ENCODE measurements at regions not wholly inside any gene's neighbourhood (a gene's known extent, or its start where the extent isn't known, plus 50 kb on each side); places are given as distances from the start of the nearest gene placed in this dataset.

GRCh38 chr3:154743418-154743817 lies 313.4 kb upstream of the GPR149 start:
- H3K27ac ChIP-seq (ENCODE audit: low read depth in 1 of 2, low read length in 1 of 2): no peak overlapping the region
- DNase-seq: no peak
- H3K27me3 ChIP-seq (ENCODE audit: control insufficient read depth in 3 of 3, insufficient read depth in 3 of 3, low read length in 2 of 3): no peaks in the 10 kb centered on the region
- H3K9me3 ChIP-seq (ENCODE audit: control insufficient read depth in 4 of 4, insufficient read depth in 3 of 4, low read length in 3 of 4): no peaks in the 10 kb centered on the region
- no peak overlapping the region for H3K9ac ChIP-seq (ENCODE audit: insufficient read depth in 1 of 2, low read length in 2 of 2)
- H3K4me1 ChIP-seq (ENCODE audit: control insufficient read depth in 5 of 5, insufficient read depth in 5 of 5, low read length in 5 of 5): no peaks in the 10 kb centered on the region
- no peak for ATAC-seq (ENCODE audit: insufficient read depth, low FRiP score)
- H3K36me3 ChIP-seq (ENCODE audit: control insufficient read depth in 4 of 4, insufficient read depth in 4 of 4, low read length in 4 of 4): no peaks in the 10 kb centered on the region
- H3K4me3 ChIP-seq: no peak overlapping the region
- TF ChIP-seq CTCF (IDR thresholded peaks at IDR 0.05; ENCODE audit: control extremely low read depth, extremely low read depth): no peak

DNA sequence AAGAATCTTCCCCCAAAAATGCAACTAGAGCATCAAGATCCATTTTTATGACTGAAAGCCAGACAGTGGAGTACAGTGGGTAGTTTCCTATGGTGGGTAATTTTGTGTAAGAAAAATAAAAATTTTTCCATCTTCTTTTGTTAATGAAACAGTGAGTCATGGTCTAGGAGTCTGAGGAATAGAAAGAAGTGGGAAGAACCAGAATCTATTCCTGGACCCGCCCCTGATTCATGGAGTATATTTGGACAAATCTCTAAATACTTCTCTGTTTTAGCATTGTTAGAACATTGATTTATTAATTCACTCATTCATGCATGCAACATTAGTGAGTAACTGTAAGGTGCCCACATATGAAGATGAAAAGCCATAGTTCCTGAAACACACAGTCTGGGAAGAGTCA lies 304.5 kb upstream of the GPR149 start:
- H3K27me3 ChIP-seq (ENCODE audit: control insufficient read depth in 3 of 3, insufficient read depth in 3 of 3, low read length in 2 of 3): no peaks in the 10 kb centered on the region
- no peak for ATAC-seq (ENCODE audit: insufficient read depth, low FRiP score)
- no peaks in the 10 kb centered on the region for H3K36me3 ChIP-seq (ENCODE audit: control insufficient read depth in 4 of 4, insufficient read depth in 4 of 4, low read length in 4 of 4)
- peaks cover 0 to 4% (median 0%) of the 10 kb centered on the region in 4 donors for H3K9me3 ChIP-seq (ENCODE audit: control insufficient read depth in 4 of 4, insufficient read depth in 3 of 4, low read length in 3 of 4)
- WGBS, 2 donors: 85 to 91% methylated on average over 1 of the region's 1 CpG
- no peaks in the 10 kb centered on the region for H3K4me1 ChIP-seq (ENCODE audit: control insufficient read depth in 5 of 5, insufficient read depth in 5 of 5, low read length in 5 of 5)
- H3K9ac ChIP-seq (ENCODE audit: insufficient read depth in 1 of 2, low read length in 2 of 2): no peak overlapping the region
- no peak overlapping the region for H3K27ac ChIP-seq (ENCODE audit: low read depth in 1 of 2, low read length in 1 of 2)
- no peak for TF ChIP-seq CTCF (IDR thresholded peaks at IDR 0.05; ENCODE audit: control extremely low read depth, extremely low read depth)
- no peak for DNase-seq
- H3K4me3 ChIP-seq: no peak overlapping the region

GRCh38 chr3:154730186-154730585 lies 300.2 kb upstream of the GPR149 start:
- Histone ChIP-seq H3K27me3 (ENCODE audit: control insufficient read depth in 3 of 3, insufficient read depth in 3 of 3, low read length in 2 of 3) (no peaks in the 10 kb centered on the region), H3K27ac (ENCODE audit: low read depth in 1 of 2, low read length in 1 of 2) (no peak overlapping the region), H3K4me1 (ENCODE audit: control insufficient read depth in 5 of 5, insufficient read depth in 5 of 5, low read length in 5 of 5) (no peaks in the 10 kb centered on the region), H3K9ac (ENCODE audit: insufficient read depth in 1 of 2, low read length in 2 of 2) (no peak overlapping the region), H3K36me3 (ENCODE audit: control insufficient read depth in 4 of 4, insufficient read depth in 4 of 4, low read length in 4 of 4) (no peaks in the 10 kb centered on the region), H3K4me3 (no peak overlapping the region), H3K9me3 (ENCODE audit: control insufficient read depth in 4 of 4, insufficient read depth in 3 of 4, low read length in 3 of 4) (peaks cover 0 to 4% (median 0%) of the 10 kb centered on the region in 4 donors)
- ATAC-seq (ENCODE audit: insufficient read depth, low FRiP score) (no peak), DNase-seq (peak in 1 of 3 donors; percentile 21)
- WGBS, 2 donors: 56 to 68% methylated on average over 1 of the region's 1 CpG
- no peak for TF ChIP-seq CTCF (IDR thresholded peaks at IDR 0.05; ENCODE audit: control extremely low read depth, extremely low read depth)

- no peak overlapping the region for H3K9ac ChIP-seq (ENCODE audit: insufficient read depth in 1 of 2, low read length in 2 of 2)
- no peak overlapping the region for H3K27ac ChIP-seq (ENCODE audit: low read depth in 1 of 2, low read length in 1 of 2)
- 88 to 92% methylated on average over 2 of the region's 2 CpGs for WGBS, 2 donors
- TF ChIP-seq CTCF (IDR thresholded peaks at IDR 0.05; ENCODE audit: control extremely low read depth, extremely low read depth): no peak
- H3K36me3 ChIP-seq (ENCODE audit: control insufficient read depth in 4 of 4, insufficient read depth in 4 of 4, low read length in 4 of 4): no peaks in the 10 kb centered on the region
- no peaks in the 10 kb centered on the region for H3K4me1 ChIP-seq (ENCODE audit: control insufficient read depth in 5 of 5, insufficient read depth in 5 of 5, low read length in 5 of 5)
- ATAC-seq (ENCODE audit: insufficient read depth, low FRiP score): no peak
- no peaks in the 10 kb centered on the region for H3K27me3 ChIP-seq (ENCODE audit: control insufficient read depth in 3 of 3, insufficient read depth in 3 of 3, low read length in 2 of 3)
- no peak overlapping the region for H3K4me3 ChIP-seq
- peaks cover 0 to 4% (median 0%) of the 10 kb centered on the region in 4 donors for H3K9me3 ChIP-seq (ENCODE audit: control insufficient read depth in 4 of 4, insufficient read depth in 3 of 4, low read length in 3 of 4)
- DNase-seq: no peak
Measured at GRCh38 chr3:154729741-154730140, 299.8 kb upstream of the GPR149 start.
